H1 (cell line): ENCODE measurements at regions not wholly inside any gene's neighbourhood (a gene's known extent, or its start where the extent isn't known, plus 50 kb on each side); places are given as distances from the start of the nearest gene placed in this dataset.

Experiments
- HDAC2 ChIP-seq, 2 experiments: fragments of 300-600 bp in 1 of 2; sonication (generic) in 1 of 2; IDR thresholded peaks; 2 replicates each; pipeline ENCODE4 v1.6.1; 2011 to 2012; ENCODE audit warnings: low read depth in 2 of 2, low read length in 2 of 2, mild to moderate bottlenecking in 2 of 2, moderate library complexity in 2 of 2, borderline replicate concordance in 1 of 2, inconsistent platforms in 1 of 2
- JUND ChIP-seq: IDR thresholded peaks from 2 replicates; pipeline ENCODE4 v1.6.1; 2011; ENCODE audit warnings: mild to moderate bottlenecking, improper control_type of control experiment, low read length
- KDM4A ChIP-seq: IDR thresholded peaks from one replicate; pipeline ENCODE4 v1.7.1; 2012; ENCODE audit warnings: low read depth, mild to moderate bottlenecking, moderate library complexity, low read length, inconsistent platforms; ENCODE audit not compliant: severe bottlenecking
- NRF1 ChIP-seq: IDR thresholded peaks from 2 replicates; pipeline ENCODE4 v1.6.1; 2011; ENCODE audit warnings: mild to moderate bottlenecking, low read depth, low read length, improper control_type of control experiment
- SAP30 ChIP-seq: fragments of 300-600 bp; sonication (generic); IDR thresholded peaks from 2 replicates; pipeline ENCODE4 v1.7.1; 2012; ENCODE audit warnings: low read length, moderate library complexity, mild to moderate bottlenecking, inconsistent platforms; ENCODE audit not compliant: insufficient read depth, insufficient replicate concordance
- SIN3A ChIP-seq, 2 experiments: IDR thresholded peaks in 1 of 2; conservative IDR thresholded peaks in 1 of 2; 2 replicates each; pipeline ENCODE4 v1.6.1; 2011 to 2012; ENCODE audit warnings: low read length in 2 of 2, improper control_type of control experiment in 1 of 2, low read depth in 1 of 2, mild to moderate bottlenecking in 1 of 2
- SUZ12 ChIP-seq: fragments of 200-600 bp; sonication (generic); IDR thresholded peaks from 2 replicates; pipeline ENCODE4 v1.6.1; 2012; ENCODE audit warnings: mild to moderate bottlenecking, inconsistent platforms, low read length, moderate library complexity, mixed read lengths
- TF ChIP-seq, protein P1 (sequence below): IDR thresholded peaks from 2 replicates; pipeline ENCODE4 v1.6.1; 2011; ENCODE audit warnings: low read length, improper control_type of control experiment

DNA sequence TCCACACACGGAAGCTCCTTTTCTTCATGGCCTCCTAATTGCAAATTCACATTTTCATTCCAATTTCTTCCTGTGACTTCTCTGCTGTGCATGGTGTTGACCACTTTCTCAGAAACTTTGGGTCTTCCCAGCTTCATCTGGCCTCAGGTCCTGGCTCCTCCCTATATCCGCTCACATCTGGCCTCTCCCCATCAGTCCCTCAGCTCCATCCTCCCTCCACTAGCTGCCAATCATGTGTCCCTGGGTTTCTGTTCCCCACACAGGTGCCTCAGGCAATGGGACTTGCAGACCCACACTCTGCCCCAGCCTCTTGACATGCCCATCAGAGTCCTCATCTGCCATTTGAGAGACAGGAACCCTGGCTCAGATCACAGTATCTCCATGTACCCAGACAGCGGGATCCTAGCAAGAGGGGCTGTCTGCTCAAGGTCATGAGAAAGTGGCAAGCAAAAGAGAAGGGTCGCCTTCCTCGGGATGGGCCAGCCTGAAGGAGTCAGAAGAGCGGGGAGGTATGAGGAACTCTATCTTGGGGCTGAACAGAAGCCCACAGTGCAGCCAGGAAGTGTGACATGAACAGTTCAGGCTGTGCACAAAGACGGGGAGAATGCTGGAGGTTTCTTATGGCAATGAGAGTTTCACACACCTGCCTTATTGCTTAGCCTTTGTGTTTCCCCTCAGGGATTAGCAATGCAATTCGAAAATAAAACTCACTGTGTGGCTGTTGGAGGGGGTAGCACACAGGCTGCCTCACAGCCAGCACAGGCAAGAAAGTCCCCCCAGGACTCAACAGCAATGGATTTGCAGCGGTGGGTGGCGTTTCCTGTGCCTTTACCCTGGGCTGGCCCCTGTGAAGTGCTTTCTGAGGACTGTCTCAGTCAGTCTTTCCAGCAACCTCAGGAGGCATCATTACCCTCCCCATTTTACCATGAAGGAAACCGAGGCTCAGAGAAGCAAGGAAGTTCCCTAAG is 69.5 kb downstream of the COPS8 start (continued):
- TF ChIP-seq SAP30 (no peak), SUZ12 (no peak), HDAC2 (IDR thresholded peaks at IDR 0.05; ENCODE audit: borderline replicate concordance in 1 of 2, low read depth in 2 of 2, low read length in 2 of 2) (no peak), SIN3A (conservative IDR thresholded peaks at IDR 0.05 in 1 of 2, IDR thresholded peaks at IDR 0.05 in 1 of 2; ENCODE audit: low read depth in 1 of 2, low read length in 2 of 2) (no peak), JUND (no peak), KDM4A (no peak), NRF1 (no peak)
- TF ChIP-seq, protein P1, sequence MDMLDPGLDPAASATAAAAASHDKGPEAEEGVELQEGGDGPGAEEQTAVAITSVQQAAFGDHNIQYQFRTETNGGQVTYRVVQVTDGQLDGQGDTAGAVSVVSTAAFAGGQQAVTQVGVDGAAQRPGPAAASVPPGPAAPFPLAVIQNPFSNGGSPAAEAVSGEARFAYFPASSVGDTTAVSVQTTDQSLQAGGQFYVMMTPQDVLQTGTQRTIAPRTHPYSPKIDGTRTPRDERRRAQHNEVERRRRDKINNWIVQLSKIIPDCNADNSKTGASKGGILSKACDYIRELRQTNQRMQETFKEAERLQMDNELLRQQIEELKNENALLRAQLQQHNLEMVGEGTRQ = no peak
